H1 (cell line): ENCODE measurements at regions not wholly inside any gene's neighbourhood (a gene's known extent, or its start where the extent isn't known, plus 50 kb on each side); places are given as distances from the start of the nearest gene placed in this dataset.

Experiments used
- CTCF ChIA-PET: fragments of 300-600 bp; sonication (Branson Sonifier 250); formaldehyde crosslinking; loops from one replicate; lab custom pipeline; 2021; ENCODE audit not compliant: partially characterized antibody; lab: Charles Lee
- POLR2A ChIA-PET: fragments of 300-600 bp; sonication (Branson Sonifier 250); formaldehyde crosslinking; loops from one replicate; lab custom pipeline; 2021; ENCODE audit warnings: inconsistent platforms; ENCODE audit not compliant: partially characterized antibody; lab: Charles Lee
- DNase-seq, 2 experiments: peaks; one replicate each; pipeline versions ENCODE4 v3.0.0 to v3.0.0-alpha.2; 2010 to 2022; ENCODE audit warnings: low spot score in 2 of 2, low read depth in 1 of 2, mixed read lengths in 1 of 2
- FAIRE-seq: peaks from 2 replicates; lab custom pipeline; 2011; peaks lifted over from hg19 to GRCh38; lab: Jason Lieb, UNC
- H2AFZ ChIP-seq: 2 replicates; pipeline ENCODE4 v1.8.1; 2012; ENCODE audit warnings: low read length, inconsistent platforms
- H2AK5ac ChIP-seq: 2 replicates; pipeline ENCODE4 v1.6.1; 2013; ENCODE audit warnings: low read depth, low read length
- H2BK120ac ChIP-seq: replicated peaks from 2 replicates; pipeline ENCODE3; 2013; ENCODE audit warnings: low read depth, low read length, inconsistent platforms
- H2BK12ac ChIP-seq: 2 replicates; pipeline ENCODE4 v1.6.1; 2013; ENCODE audit warnings: low read depth, low read length
- H2BK15ac ChIP-seq: 2 replicates; pipeline ENCODE4 v1.6.1; 2013; ENCODE audit warnings: low read length
- H2BK20ac ChIP-seq: 2 replicates; pipeline ENCODE4 v1.6.1; 2013; ENCODE audit warnings: low read length
- H2BK5ac ChIP-seq: 2 replicates; pipeline ENCODE4 v1.6.1; 2013; ENCODE audit warnings: low read depth, low read length
- H3K14ac ChIP-seq: 2 replicates; pipeline ENCODE4 v1.6.1; 2013; ENCODE audit warnings: inconsistent platforms; ENCODE audit not compliant: insufficient read length
- H3K18ac ChIP-seq: 2 replicates; pipeline ENCODE4 v1.6.1; 2013; ENCODE audit warnings: low read length; ENCODE audit errors: extremely low read depth
- H3K23ac ChIP-seq: 2 replicates; pipeline ENCODE4 v1.6.1; 2013; ENCODE audit warnings: inconsistent platforms; ENCODE audit not compliant: insufficient read length
- H3K23me2 ChIP-seq: 2 replicates; pipeline ENCODE4 v1.6.1; 2013; ENCODE audit warnings: low read depth, low read length
- H3K27ac ChIP-seq: 2 replicates; pipeline ENCODE4 v1.6.1; 2011; ENCODE audit warnings: low read depth, low read length, inconsistent platforms
- H3K27me3 ChIP-seq, 4 experiments: replicated peaks in 1 of 4; 1 replicate in 1 of 4; 2 replicates in 3 of 4; pipeline versions ENCODE4 v1.6.1 to v1.8.1; 2011 to 2013; ENCODE audit warnings: low read length in 3 of 4, mild to moderate bottlenecking in 3 of 4, inconsistent platforms in 2 of 4, mixed read lengths in 2 of 4, moderate library complexity in 1 of 4; ENCODE audit not compliant: control insufficient read depth in 3 of 4, insufficient read depth in 3 of 4; ENCODE audit errors: extremely low read depth in 1 of 4
- H3K36me3 ChIP-seq, 4 experiments: 2 replicates each; pipeline versions ENCODE4 v1.6.1 to v1.8.1; 2011 to 2013; ENCODE audit warnings: mild to moderate bottlenecking in 4 of 4, low read length in 3 of 4, moderate library complexity in 2 of 4, control low read depth in 1 of 4, inconsistent platforms in 1 of 4; ENCODE audit not compliant: insufficient read depth in 4 of 4, control insufficient read depth in 2 of 4
- H3K4ac ChIP-seq: replicated peaks from 2 replicates; pipeline ENCODE3; 2013; ENCODE audit warnings: low read length, low read depth, mixed read lengths, inconsistent platforms; ENCODE audit not compliant: insufficient read length
- H3K4me1 ChIP-seq, 4 experiments: replicated peaks in 1 of 4; 1 replicate in 1 of 4; 2 replicates in 3 of 4; pipeline versions ENCODE4 v1.6.1 to v1.8.1; 2011 to 2013; ENCODE audit warnings: low read length in 3 of 4, inconsistent platforms in 2 of 4, mixed read lengths in 1 of 4; ENCODE audit not compliant: insufficient read depth in 4 of 4, control insufficient read depth in 3 of 4
- H3K4me2 ChIP-seq, 2 experiments: 2 replicates each; pipeline versions ENCODE4 v1.6.1 to v1.8.1; 2011 to 2013; ENCODE audit warnings: low read depth in 2 of 2, low read length in 2 of 2, control low read depth in 1 of 2, inconsistent platforms in 1 of 2, mild to moderate bottlenecking in 1 of 2; ENCODE audit not compliant: insufficient read depth in 1 of 2
- H3K4me3 ChIP-seq, 4 experiments: fragments of 200-600, 300-600 bp in 1 of 4; sonication (generic), shearing (Covaris generic), sonication (Bioruptor Twin) in 1 of 4; 2 replicates each; pipeline versions ENCODE4 v1.5.1 to v1.8.1; 2011 to 2016; ENCODE audit warnings: low read length in 4 of 4, low read depth in 3 of 4, control low read depth in 2 of 4, inconsistent platforms in 2 of 4, mild to moderate bottlenecking in 2 of 4, mixed read lengths in 1 of 4, moderate library complexity in 1 of 4; ENCODE audit not compliant: insufficient read depth in 2 of 4; ENCODE audit errors: extremely low read depth in 1 of 4
- H3K56ac ChIP-seq: replicated peaks from 2 replicates; pipeline ENCODE3; 2013; ENCODE audit warnings: low read depth, mild to moderate bottlenecking, mixed read lengths, low read length, inconsistent platforms; ENCODE audit not compliant: insufficient read length
- H3K79me1 ChIP-seq: 2 replicates; pipeline ENCODE4 v1.6.1; 2013; ENCODE audit warnings: low read depth, low read length, control low read depth
- H3K79me2 ChIP-seq, 2 experiments: 2 replicates each; pipeline versions ENCODE4 v1.6.1 to v1.8.1; 2012 to 2013; ENCODE audit warnings: low read length in 2 of 2, mild to moderate bottlenecking in 2 of 2, inconsistent platforms in 1 of 2; ENCODE audit not compliant: insufficient read depth in 2 of 2, control insufficient read depth in 1 of 2
- H3K9ac ChIP-seq, 4 experiments: replicated peaks in 1 of 4; 1 replicate in 1 of 4; 2 replicates in 3 of 4; pipeline versions ENCODE4 v1.6.1 to v1.8.1; 2011 to 2013; ENCODE audit warnings: low read depth in 3 of 4, low read length in 3 of 4, control low read depth in 2 of 4, mild to moderate bottlenecking in 2 of 4, moderate library complexity in 2 of 4, inconsistent platforms in 1 of 4; ENCODE audit errors: extremely low read depth in 1 of 4
- H3K9me3 ChIP-seq, 2 experiments: 2 replicates each; pipeline versions ENCODE4 v1.6.1 to v1.8.1; 2012 to 2013; ENCODE audit warnings: mild to moderate bottlenecking in 2 of 2, moderate library complexity in 2 of 2, control low read depth in 1 of 2, inconsistent platforms in 1 of 2, low read depth in 1 of 2, low read length in 1 of 2, mixed read lengths in 1 of 2; ENCODE audit not compliant: insufficient read depth in 2 of 2
- H4K20me1 ChIP-seq, 2 experiments: replicated peaks in 1 of 2; 2 replicates each; pipeline versions ENCODE3 to v1.8.1; 2011 to 2013; ENCODE audit warnings: inconsistent platforms in 2 of 2, low read length in 2 of 2, mild to moderate bottlenecking in 1 of 2; ENCODE audit not compliant: insufficient read depth in 2 of 2, control insufficient read depth in 1 of 2
- H4K5ac ChIP-seq: 2 replicates; pipeline ENCODE4 v1.6.1; 2013; ENCODE audit warnings: low read length, low read depth, mixed read lengths, inconsistent platforms; ENCODE audit not compliant: insufficient read length
- H4K8ac ChIP-seq: 2 replicates; pipeline ENCODE4 v1.8.0; 2013; ENCODE audit warnings: mild to moderate bottlenecking, moderate library complexity, low read length, inconsistent platforms; ENCODE audit not compliant: insufficient read depth; ENCODE audit errors: extremely low read depth
- H4K91ac ChIP-seq: replicated peaks from 2 replicates; pipeline ENCODE3; 2013; ENCODE audit warnings: low read length, mixed read lengths, inconsistent platforms; ENCODE audit not compliant: insufficient read length
- CEBPB ChIP-seq: IDR thresholded peaks from 2 replicates; pipeline ENCODE4 v1.6.1; 2012; ENCODE audit warnings: low read depth, low read length
- CTBP2 ChIP-seq: IDR thresholded peaks from 2 replicates; pipeline ENCODE4 v1.7.0; 2011; ENCODE audit warnings: borderline replicate concordance, mild to moderate bottlenecking, moderate library complexity, mixed read lengths, low read length; ENCODE audit not compliant: insufficient read depth, insufficient read length
- GABPA ChIP-seq: IDR thresholded peaks from 2 replicates; pipeline ENCODE4 v1.6.1; 2011; ENCODE audit warnings: mild to moderate bottlenecking, low read length, moderate library complexity, borderline replicate concordance; ENCODE audit not compliant: insufficient read depth
- POU5F1 ChIP-seq: IDR thresholded peaks from 2 replicates; pipeline ENCODE4 v1.6.1; 2011; ENCODE audit warnings: low read depth, mild to moderate bottlenecking, low read length, moderate library complexity
- SUZ12 ChIP-seq: fragments of 200-600 bp; sonication (generic); IDR thresholded peaks from 2 replicates; pipeline ENCODE4 v1.6.1; 2012; ENCODE audit warnings: mild to moderate bottlenecking, inconsistent platforms, low read length, moderate library complexity, mixed read lengths
- TCF12 ChIP-seq: IDR thresholded peaks from 2 replicates; pipeline ENCODE4 v1.6.1; 2011; ENCODE audit warnings: low read depth, mild to moderate bottlenecking, low read length
- YY1 ChIP-seq: IDR thresholded peaks from 2 replicates; pipeline ENCODE4 v1.6.1; 2011; ENCODE audit warnings: low read depth, mild to moderate bottlenecking, low read length
- WGBS, 2 experiments: shearing (Covaris generic) in 1 of 2; methylation state at CpG; one replicate each; pipeline versions ENCODE4 v1.1.6 to v1.1.7; 2013 to 2015; ENCODE audit warnings: low lambda C conversion rate in 2 of 2, mixed read lengths in 2 of 2, inconsistent platforms in 1 of 2, low coverage in 1 of 2, missing lambda C conversion rate in 1 of 2; ENCODE audit not compliant: insufficient replicate concordance in 2 of 2, insufficient coverage in 1 of 2, insufficient read length in 1 of 2; ENCODE audit errors: extremely low coverage in 1 of 2, missing lambda C conversion rate in 1 of 2; 5-methylcytosine and 5-hydroxymethylcytosine counted together

DNA sequence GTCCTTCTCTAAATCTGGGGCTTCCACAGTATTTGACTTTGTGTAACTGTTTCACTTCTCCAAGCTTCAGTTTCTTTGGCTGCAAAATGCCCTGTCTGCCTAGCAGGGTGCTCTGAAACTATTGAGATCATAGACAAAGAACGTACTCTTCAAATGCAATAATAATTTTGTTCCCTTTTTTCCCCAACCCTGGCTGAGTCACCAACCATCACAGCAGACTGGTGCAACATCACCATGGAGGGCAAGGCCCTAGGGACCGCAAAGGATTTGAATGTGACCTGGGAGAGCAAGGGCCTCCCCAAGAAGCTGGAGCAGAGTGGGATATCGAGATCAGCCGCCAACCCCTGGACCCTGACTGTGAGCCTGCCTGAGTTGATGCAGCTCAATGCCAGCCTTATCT lies 115.0 kb downstream of the FCRL5 start:
- Histone ChIP-seq H2BK20ac (no peak overlapping the region), H3K36me3 (no peaks in the 10 kb centered on the region), H2AFZ (no peak overlapping the region), H3K27me3 (no peaks in the 10 kb centered on the region), H3K27ac (no peak overlapping the region), H3K79me2 (no peaks in the 10 kb centered on the region), H3K56ac (no peak overlapping the region), H3K23me2 (no peaks in the 10 kb centered on the region), H3K79me1 (no peaks in the 10 kb centered on the region), H4K8ac (no peak overlapping the region), H3K4me1 (peaks cover 0 to 4% (median 2%) of the 10 kb centered on the region in 4 experiments; a peak in 3 of 7 replicates), H4K91ac (peak overlapping the region; percentile 22), H2BK5ac (no peak overlapping the region; the same call in 1 of the 2 replicates), H3K14ac (no peak overlapping the region), H3K4me3 (no peak overlapping the region), H3K9me3 (peaks cover 0 to 2% of the 10 kb centered on the region in 2 experiments; a peak in 1 of 4 replicates), H3K23ac (no peak overlapping the region), H2BK120ac (no peak overlapping the region), H4K5ac (no peak overlapping the region), H2BK15ac (no peak overlapping the region), H3K18ac (no peak overlapping the region), H2AK5ac (0 out of 2 replicates have a peak overlapping the region, but pooled peaks have one; percentile 40), H3K4me2 (no peak overlapping the region), H3K4ac (no peak overlapping the region), H2BK12ac (no peak overlapping the region), H3K9ac (no peak overlapping the region), H4K20me1 (no peaks in the 10 kb centered on the region)
- DNase-seq (no peak), FAIRE-seq (no peak)
- ChIA-PET CTCF (interaction anchor here (0.6 to 1.1 kb wide), 2 partner anchors 20 to 67 kb away, joined by 3 to 4 read pairs; no protein-coding TSS in a partner anchor), POLR2A (no interaction called here)
- 90% methylated on average over 4 of the region's 4 CpGs; no CpG with 5 or more reads in 1 of the 2 experiments for WGBS, 2 experiments
- TF ChIP-seq GABPA, result no peak
- TF ChIP-seq POU5F1, result no peak
- TF ChIP-seq TCF12, result no peak
- no peak for TF ChIP-seq CEBPB
- TF ChIP-seq YY1, result no peak
- no peak for TF ChIP-seq CTBP2
- TF ChIP-seq SUZ12, result no peak
